ENCODE measurements at regions not wholly inside any gene's neighbourhood (a gene's known extent, or its start where the extent isn't known, plus 50 kb on each side); places are given as distances from the start of the nearest gene placed in this dataset.

DNA sequence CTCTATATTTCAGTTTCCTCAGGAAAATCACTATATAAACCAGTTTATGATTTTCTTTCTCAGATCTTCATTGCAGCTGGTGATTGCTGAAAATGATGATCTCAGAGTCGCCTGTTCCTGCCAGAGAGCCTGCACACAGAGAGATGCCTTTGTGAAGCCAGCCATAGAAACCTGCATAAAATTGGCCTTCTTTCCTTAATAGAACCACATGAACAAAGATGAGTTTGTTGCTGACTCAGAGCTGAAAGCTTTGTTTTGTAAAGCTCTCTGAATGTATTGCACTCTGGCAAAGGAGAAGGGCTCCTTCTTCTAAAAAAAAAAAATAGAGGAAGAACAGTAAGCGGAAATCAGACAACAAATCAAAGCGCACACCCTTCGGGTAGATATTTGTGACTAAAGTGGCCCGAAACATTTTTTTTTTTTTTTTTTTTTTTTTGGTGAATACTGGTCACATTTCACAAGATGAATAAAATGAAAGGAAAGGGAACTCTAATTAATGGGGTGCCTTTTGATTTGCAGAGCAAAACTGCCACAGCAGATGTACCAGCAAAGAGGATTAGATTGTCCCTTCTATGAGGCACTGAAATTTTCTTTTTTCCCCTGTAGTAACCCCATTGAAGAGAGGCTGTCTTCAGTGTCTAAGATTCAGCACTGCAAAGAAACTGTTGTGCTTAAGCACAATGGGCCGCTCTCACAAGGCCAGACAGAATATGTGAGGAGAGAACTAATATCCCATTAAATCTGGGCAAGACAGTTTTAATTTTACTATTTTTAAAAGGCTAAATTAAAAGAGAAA is 75.1 kb upstream of the PTPRZ1 start:
- TF ChIP-seq, protein P1, sequence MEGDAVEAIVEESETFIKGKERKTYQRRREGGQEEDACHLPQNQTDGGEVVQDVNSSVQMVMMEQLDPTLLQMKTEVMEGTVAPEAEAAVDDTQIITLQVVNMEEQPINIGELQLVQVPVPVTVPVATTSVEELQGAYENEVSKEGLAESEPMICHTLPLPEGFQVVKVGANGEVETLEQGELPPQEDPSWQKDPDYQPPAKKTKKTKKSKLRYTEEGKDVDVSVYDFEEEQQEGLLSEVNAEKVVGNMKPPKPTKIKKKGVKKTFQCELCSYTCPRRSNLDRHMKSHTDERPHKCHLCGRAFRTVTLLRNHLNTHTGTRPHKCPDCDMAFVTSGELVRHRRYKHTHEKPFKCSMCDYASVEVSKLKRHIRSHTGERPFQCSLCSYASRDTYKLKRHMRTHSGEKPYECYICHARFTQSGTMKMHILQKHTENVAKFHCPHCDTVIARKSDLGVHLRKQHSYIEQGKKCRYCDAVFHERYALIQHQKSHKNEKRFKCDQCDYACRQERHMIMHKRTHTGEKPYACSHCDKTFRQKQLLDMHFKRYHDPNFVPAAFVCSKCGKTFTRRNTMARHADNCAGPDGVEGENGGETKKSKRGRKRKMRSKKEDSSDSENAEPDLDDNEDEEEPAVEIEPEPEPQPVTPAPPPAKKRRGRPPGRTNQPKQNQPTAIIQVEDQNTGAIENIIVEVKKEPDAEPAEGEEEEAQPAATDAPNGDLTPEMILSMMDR (IDR thresholded peaks at IDR 0.05) = no peak
- TF ChIP-seq POLR2AphosphoS5 (IDR thresholded peaks at IDR 0.05) (no peak), EP300 (IDR thresholded peaks at IDR 0.05) (no peak), POLR2A (IDR thresholded peaks at IDR 0.05) (no peak)

All from stomach (tissue), 4 donors.